K562 (cell line): ENCODE measurements at regions not wholly inside any gene's neighbourhood (a gene's known extent, or its start where the extent isn't known, plus 50 kb on each side); places are given as distances from the start of the nearest gene placed in this dataset.

Experiments
- ATAC-seq: fragments of 200-7000 bp; cut with Tn5 transposase; 3 replicates; pipeline ENCODE4 v1.9.1; 2020; ENCODE audit warnings: moderate library complexity
- BruUV-seq: library from RNA; stranded (reverse); fragments of 400-500 nt; replicated peaks from 2 replicates; lab custom pipeline; 2021; lab: Mats Ljungman, UMichigan
- CTCF ChIA-PET: fragments of 300-600 bp; formaldehyde crosslinking; extraction: SDS; loops from one replicate; lab custom pipeline; 2021; ENCODE audit warnings: low intra/inter-chr PET ratio; lab: Yijun Ruan, JAX
- POLR2A ChIA-PET: fragments of 300-600, 350-650 bp; sonication (Branson Sonifier 250); formaldehyde crosslinking; extraction: SDS; loops from one replicate; lab custom pipeline; 2021; ENCODE audit warnings: antibody characterized with exemption, inconsistent platforms; lab: Yijun Ruan, JAX
- DNase-seq, 4 experiments: peaks; one replicate each; pipeline versions ENCODE4 v3.0.0 to v3.0.0-alpha.2; 2011 to 2018; ENCODE audit warnings: low spot score in 3 of 4, mixed read lengths in 3 of 4; ENCODE audit errors: extremely low read depth in 1 of 4
- FAIRE-seq: peaks from 2 replicates; lab custom pipeline; 2011; peaks lifted over from hg19 to GRCh38; lab: Jason Lieb, UNC
- H2AFZ ChIP-seq: 2 replicates; pipeline ENCODE4 v1.6.0; 2011; ENCODE audit warnings: low read depth, low read length, control low read depth, inconsistent platforms
- H3K27ac ChIP-seq: fragments of 200-600 bp; 3 replicates; pipeline ENCODE4 v1.8.0; 2011; ENCODE audit warnings: low read depth, mild to moderate bottlenecking, control low read depth, inconsistent platforms, low read length, moderate library complexity, mixed read lengths; ENCODE audit errors: extremely low read depth
- H3K27me3 ChIP-seq, 2 experiments: fragments of 300-600 bp in 1 of 2; 2 replicates in 1 of 2; 3 replicates in 1 of 2; pipeline versions ENCODE4 v1.6.0 to v1.8.0; 2011; ENCODE audit warnings: inconsistent platforms in 2 of 2, low read length in 2 of 2, mild to moderate bottlenecking in 1 of 2, mixed read lengths in 1 of 2, moderate library complexity in 1 of 2; ENCODE audit not compliant: control insufficient read depth in 2 of 2, insufficient read depth in 2 of 2
- H3K36me3 ChIP-seq: fragments of 300-600 bp; 3 replicates; pipeline ENCODE4 v1.8.0; 2011; ENCODE audit warnings: mild to moderate bottlenecking, low read length, inconsistent platforms; ENCODE audit not compliant: control insufficient read depth, insufficient read depth
- H3K4me1 ChIP-seq, 2 experiments: fragments of 200-600 bp in 1 of 2; replicated peaks in 1 of 2; 2 replicates in 1 of 2; 3 replicates in 1 of 2; pipeline versions ENCODE4 v1.5.1 to v1.8.0; 2011; ENCODE audit warnings: inconsistent platforms in 2 of 2, low read length in 2 of 2, mild to moderate bottlenecking in 1 of 2, mixed read lengths in 1 of 2, moderate library complexity in 1 of 2; ENCODE audit not compliant: control insufficient read depth in 2 of 2, insufficient read depth in 2 of 2
- H3K4me2 ChIP-seq: 2 replicates; pipeline ENCODE4 v1.6.1; 2011; ENCODE audit warnings: low read length, control low read depth, inconsistent platforms, mixed read lengths; ENCODE audit not compliant: insufficient read depth
- H3K4me3 ChIP-seq: fragments of 200-600 bp; sonication (generic), shearing (Covaris generic); 2 replicates; pipeline ENCODE4 v1.5.1; 2016; ENCODE audit warnings: control low read depth, inconsistent platforms
- H3K79me2 ChIP-seq: fragments of 200-600 bp; 3 replicates; pipeline ENCODE4 v1.8.0; 2011; ENCODE audit warnings: low read length, inconsistent platforms; ENCODE audit not compliant: control insufficient read depth, insufficient read depth
- H3K9ac ChIP-seq, 2 experiments: 2 replicates each; pipeline versions ENCODE4 v1.6.0 to v1.6.1; 2011; ENCODE audit warnings: low read depth in 2 of 2, low read length in 2 of 2, control low read depth in 1 of 2, inconsistent platforms in 1 of 2, mild to moderate bottlenecking in 1 of 2, mixed read lengths in 1 of 2; ENCODE audit not compliant: insufficient read depth in 1 of 2
- H3K9me1 ChIP-seq: one replicate; pipeline ENCODE4 v1.6.0; 2011; ENCODE audit warnings: inconsistent platforms, mild to moderate bottlenecking, low read length, moderate library complexity; ENCODE audit not compliant: control insufficient read depth, insufficient read depth
- H3K9me3 ChIP-seq: replicated peaks from 2 replicates; pipeline ENCODE4 v1.5.1; 2011; ENCODE audit warnings: low read depth, low read length, inconsistent platforms; ENCODE audit not compliant: control insufficient read depth, insufficient read depth
- H4K20me1 ChIP-seq: replicated peaks from 2 replicates; pipeline ENCODE4 v1.6.1; 2011; ENCODE audit warnings: low read length, inconsistent platforms, mixed read lengths; ENCODE audit not compliant: control insufficient read depth, insufficient read depth
- BRD4 ChIP-seq: fragments of 200-600 bp; sonication (generic); IDR thresholded peaks from 2 replicates; pipeline ENCODE4 v1.6.1; 2017; ENCODE audit warnings: inconsistent platforms
- C11orf30 ChIP-seq: fragments of 450-650 bp; IDR thresholded peaks from 2 replicates; pipeline ENCODE4 v1.6.1; 2016; ENCODE audit warnings: low read depth, mild to moderate bottlenecking
- CBX5 ChIP-seq: IDR thresholded peaks from 2 replicates; pipeline ENCODE4 v1.6.1; 2014; ENCODE audit warnings: low read depth, borderline replicate concordance
- FOXJ2 ChIP-seq: fragments of 200-800 bp; sonication (Bioruptor generic); IDR thresholded peaks from 2 replicates; pipeline ENCODE4 v1.6.1; 2016; ENCODE audit warnings: missing genetic modification characterization, missing compliant biosample characterization
- MAFF ChIP-seq: IDR thresholded peaks from 2 replicates; pipeline ENCODE4 v1.6.1; 2012; ENCODE audit warnings: low read length, improper control_type of control experiment
- MAFG ChIP-seq: fragments of 450-650 bp; conservative IDR thresholded peaks from 2 replicates; pipeline ENCODE4 v1.6.1; 2016; ENCODE audit warnings: missing genetic modification characterization, missing compliant biosample characterization
- MAFK ChIP-seq: IDR thresholded peaks from 2 replicates; pipeline ENCODE4 v1.6.1; 2011; ENCODE audit warnings: low read length, improper control_type of control experiment
- MAX ChIP-seq: sonication (generic); formaldehyde crosslinking; IDR thresholded peaks from 2 replicates; pipeline ENCODE4 v1.9.0; 2022; ENCODE audit warnings: mild to moderate bottlenecking, missing genetic modification reagents
- RCOR1 ChIP-seq, 2 experiments: IDR thresholded peaks; 2 replicates each; pipeline ENCODE4 v1.6.1; 2012; ENCODE audit warnings: low read depth in 2 of 2, low read length in 2 of 2, borderline replicate concordance in 1 of 2, improper control_type of control experiment in 1 of 2
- TAF9B ChIP-seq: fragments of 450-650 bp; IDR thresholded peaks from 2 replicates; pipeline ENCODE4 v1.6.1; 2018; ENCODE audit warnings: mild to moderate bottlenecking; ENCODE audit not compliant: partially characterized antibody
- ZBTB5 ChIP-seq: fragments of 450-650 bp; IDR thresholded peaks from 2 replicates; pipeline ENCODE4 v1.6.1; 2017; ENCODE audit warnings: antibody characterized with exemption
- ZNF316 ChIP-seq: fragments of 450-650 bp; IDR thresholded peaks from 2 replicates; pipeline ENCODE4 v1.6.1; 2016
- WGBS: fragments of 100-300 bp; shearing (Covaris generic); methylation state at CpG from one replicate; pipeline ENCODE4 v1.1.6; 2016; ENCODE audit warnings: low coverage, mixed read lengths; ENCODE audit not compliant: insufficient coverage; ENCODE audit errors: missing lambda C conversion rate; 5-methylcytosine and 5-hydroxymethylcytosine counted together
- in situ Hi-C: fragments of 300-500 bp; cut with MboI; formaldehyde crosslinking; loops from 4 replicates; pipeline ENCODE4 v1.15.0; 2018; ENCODE audit warnings: inconsistent platforms, mixed read lengths
- intact Hi-C: fragments of 100-400 bp; cut with micrococcal nuclease; formaldehyde crosslinking; loops from 2 replicates; pipeline ENCODE4 v1.14.2; 2022

- TF ChIP-seq TAF9B (no peak), RCOR1 (IDR thresholded peaks at IDR 0.05; ENCODE audit: borderline replicate concordance in 1 of 2, low read depth in 2 of 2, low read length in 2 of 2) (no peak), MAX (no peak), FOXJ2 (tag) (no peak)
Observed at GRCh38 chr4:132865458-132865857, 283.6 kb upstream of the PCDH10 start (continued).

- no peaks in the 10 kb centered on the region for H4K20me1 ChIP-seq
- ChIA-PET POLR2A (no interaction called here), CTCF (no interaction called here)
- no peak overlapping the region for H3K4me3 ChIP-seq
- no peak overlapping the region for H3K27ac ChIP-seq
- TF ChIP-seq C11orf30: peak; percentile 73; the same call in 1 of the 2 replicates
- TF ChIP-seq BRD4: no peak
- TF ChIP-seq MAFF: peak; percentile 93
- peak; percentile 82 for TF ChIP-seq MAFG (tag)
- no peak for TF ChIP-seq CBX5
- no peak for TF ChIP-seq ZBTB5
- peak; percentile 95 for TF ChIP-seq MAFK
- peak; percentile 82 for TF ChIP-seq ZNF316
- H3K9ac ChIP-seq: no peak overlapping the region
- H3K36me3 ChIP-seq: no peaks in the 10 kb centered on the region
- intact Hi-C loops: no loop called here
- H3K27me3 ChIP-seq: no peaks in the 10 kb centered on the region
- no TSS peak for BruUV-seq
- ATAC-seq: no peak
- in situ Hi-C loops: no loop called here
- H3K4me1 ChIP-seq: no peaks in the 10 kb centered on the region
- no peak overlapping the region for H2AFZ ChIP-seq
- no peaks in the 10 kb centered on the region for H3K79me2 ChIP-seq
- DNase-seq: no peak
- H3K9me1 ChIP-seq: no peaks in the 10 kb centered on the region
- FAIRE-seq: no peak
- no peaks in the 10 kb centered on the region for H3K9me3 ChIP-seq
- no peak overlapping the region for H3K4me2 ChIP-seq
- 2% methylated on average over 2 of the region's 2 CpGs for WGBS
Observed at GRCh38 chr4:132865922-132866321, 283.2 kb upstream of the PCDH10 start.
